ENCODE measurements at regions not wholly inside any gene's neighbourhood (a gene's known extent, or its start where the extent isn't known, plus 50 kb on each side); places are given as distances from the start of the nearest gene placed in this dataset.
"Not testable (repeated sequence)": the region's sequence is repeated elsewhere in the genome, so short reads cannot be mapped to it uniquely, and the experiment has no call there.

DNA sequence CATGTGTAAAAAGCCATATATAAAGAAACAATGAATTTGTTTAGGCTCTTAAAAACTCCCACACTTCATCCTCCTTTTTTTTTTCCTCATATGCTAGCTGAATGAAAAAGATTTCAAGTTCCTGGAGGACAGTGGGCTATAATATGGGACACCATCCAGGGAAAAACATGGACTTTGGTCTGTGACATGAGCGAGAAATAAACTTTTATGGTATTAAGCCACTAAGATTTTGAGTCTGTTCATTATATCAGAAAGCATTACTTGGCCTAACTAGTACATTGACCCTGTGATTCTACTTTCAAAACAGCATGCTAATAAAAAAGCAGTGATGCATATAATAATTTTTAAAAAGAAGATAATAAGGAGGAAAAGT is 392.3 kb upstream of the CAMK1G start:
- no peak for DNase-seq (ENCODE audit: low read depth)
- TF ChIP-seq, protein P1, sequence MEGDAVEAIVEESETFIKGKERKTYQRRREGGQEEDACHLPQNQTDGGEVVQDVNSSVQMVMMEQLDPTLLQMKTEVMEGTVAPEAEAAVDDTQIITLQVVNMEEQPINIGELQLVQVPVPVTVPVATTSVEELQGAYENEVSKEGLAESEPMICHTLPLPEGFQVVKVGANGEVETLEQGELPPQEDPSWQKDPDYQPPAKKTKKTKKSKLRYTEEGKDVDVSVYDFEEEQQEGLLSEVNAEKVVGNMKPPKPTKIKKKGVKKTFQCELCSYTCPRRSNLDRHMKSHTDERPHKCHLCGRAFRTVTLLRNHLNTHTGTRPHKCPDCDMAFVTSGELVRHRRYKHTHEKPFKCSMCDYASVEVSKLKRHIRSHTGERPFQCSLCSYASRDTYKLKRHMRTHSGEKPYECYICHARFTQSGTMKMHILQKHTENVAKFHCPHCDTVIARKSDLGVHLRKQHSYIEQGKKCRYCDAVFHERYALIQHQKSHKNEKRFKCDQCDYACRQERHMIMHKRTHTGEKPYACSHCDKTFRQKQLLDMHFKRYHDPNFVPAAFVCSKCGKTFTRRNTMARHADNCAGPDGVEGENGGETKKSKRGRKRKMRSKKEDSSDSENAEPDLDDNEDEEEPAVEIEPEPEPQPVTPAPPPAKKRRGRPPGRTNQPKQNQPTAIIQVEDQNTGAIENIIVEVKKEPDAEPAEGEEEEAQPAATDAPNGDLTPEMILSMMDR (conservative IDR thresholded peaks at IDR 0.05; ENCODE audit: low read depth, low read length): no peak
- H3K4me3 ChIP-seq (ENCODE audit: low read depth, low read length): no peak overlapping the region

DNA sequence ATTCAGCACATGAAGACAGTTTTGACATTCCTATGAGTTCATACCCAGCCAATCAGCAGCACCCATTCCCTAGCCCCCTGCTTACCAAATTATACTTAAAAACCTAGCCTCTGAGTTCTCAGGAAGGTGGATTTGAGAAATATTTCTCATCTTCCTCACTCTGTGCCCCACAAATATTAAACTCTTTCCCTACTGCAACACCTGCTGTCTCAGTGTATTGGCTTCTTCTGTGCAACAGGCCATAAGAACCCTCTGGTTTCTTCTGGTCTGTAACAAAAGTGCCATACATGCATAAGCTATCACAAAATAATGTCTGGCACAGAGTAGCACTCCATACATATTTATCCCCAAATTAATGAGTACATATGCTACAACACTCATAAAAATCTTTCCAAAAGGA is 387.4 kb upstream of the CAMK1G start:
- H3K4me3 ChIP-seq (ENCODE audit: low read depth, low read length): no peak overlapping the region
- DNase-seq (ENCODE audit: low read depth): no peak
- TF ChIP-seq, protein P1 (conservative IDR thresholded peaks at IDR 0.05; ENCODE audit: low read depth, low read length): no peak

DNA sequence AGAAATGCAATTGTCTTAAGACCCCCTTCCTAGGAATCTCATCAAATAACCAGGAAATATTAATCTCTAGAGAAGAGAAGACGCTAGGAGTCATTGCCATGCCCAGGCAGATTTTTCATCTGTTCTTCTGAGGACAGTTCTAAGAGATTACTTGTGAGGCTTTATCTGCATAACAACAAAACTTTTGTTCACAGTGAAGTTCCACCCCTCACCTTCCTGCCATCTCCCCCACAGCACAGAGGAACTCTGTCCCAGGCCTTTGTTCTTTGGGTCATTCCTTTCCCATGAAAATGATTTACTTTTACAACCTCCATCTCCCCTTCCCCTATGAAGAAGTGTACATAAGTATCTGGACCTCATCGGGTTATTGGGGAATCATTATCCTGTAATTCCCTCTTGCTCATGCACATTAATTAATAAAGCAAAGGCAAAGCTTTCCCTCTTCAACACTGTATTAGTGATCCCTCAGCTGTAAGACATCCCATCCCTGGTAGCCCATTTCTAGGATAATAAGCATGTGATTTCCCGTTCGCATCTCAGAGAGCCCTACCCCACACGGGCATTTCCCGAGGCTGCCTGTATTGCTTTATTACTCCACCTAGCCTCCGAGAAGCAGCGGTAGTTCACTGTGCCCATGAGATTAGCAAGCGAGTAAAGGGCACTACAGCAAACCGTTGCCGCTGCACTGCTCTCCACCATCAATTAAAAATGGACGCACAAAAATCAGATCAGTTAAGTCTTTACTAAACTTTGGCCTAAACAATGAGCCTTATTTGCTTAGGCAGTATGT is 384.4 kb upstream of the CAMK1G start:
- TF ChIP-seq, protein P1 (conservative IDR thresholded peaks at IDR 0.05; ENCODE audit: low read depth, low read length): no peak
- no peak for DNase-seq (ENCODE audit: low read depth)

DNA sequence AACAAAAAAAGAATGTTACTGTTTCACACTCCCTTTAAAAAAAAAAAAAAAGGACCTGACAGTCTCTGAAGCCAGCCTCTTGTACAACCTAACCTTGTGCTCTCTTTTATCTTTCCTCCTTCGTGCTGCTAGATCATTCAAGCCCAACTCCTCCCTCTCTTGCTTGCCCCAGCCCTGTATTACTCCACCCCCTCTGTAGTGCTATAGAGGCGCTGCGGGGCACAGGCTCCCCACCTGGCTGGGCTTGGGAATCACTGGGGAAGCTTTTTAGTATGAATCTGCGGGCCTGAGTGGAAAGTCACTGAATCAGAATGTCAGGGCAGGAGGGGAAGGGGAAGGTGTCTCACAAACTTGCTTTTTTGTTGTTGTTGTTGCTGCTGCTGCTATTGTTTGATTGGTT is 383.7 kb upstream of the CAMK1G start:
- DNase-seq (ENCODE audit: low read depth): no peak
- TF ChIP-seq, protein P1 (conservative IDR thresholded peaks at IDR 0.05; ENCODE audit: low read depth, low read length): peak; percentile 4
- H3K4me3 ChIP-seq (ENCODE audit: low read depth, low read length): no peak overlapping the region

More for the DNA sequence above, 384.4 kb upstream of the CAMK1G start:
- no peak overlapping the region for H3K4me3 ChIP-seq (ENCODE audit: low read depth, low read length)

DNA sequence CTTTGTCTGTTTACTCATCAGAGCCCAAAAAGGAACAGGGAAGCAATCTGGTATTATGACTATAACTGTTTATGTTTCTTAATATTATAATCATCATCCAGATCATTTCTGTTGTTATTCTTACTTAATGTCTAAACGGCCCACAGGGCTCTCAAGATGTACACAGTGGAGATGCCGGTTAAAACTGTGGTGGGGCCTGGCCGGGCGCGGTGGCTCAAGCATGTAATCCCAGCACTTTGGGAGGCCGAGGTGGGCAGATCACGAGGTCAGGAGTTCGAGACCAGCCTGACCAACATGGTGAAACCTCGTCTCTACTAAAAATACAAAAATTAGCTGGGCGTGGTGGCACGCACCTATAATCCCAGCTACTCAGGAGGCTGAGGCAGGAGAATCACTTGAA is 381.2 kb upstream of the CAMK1G start:
- not testable (repeated sequence) for DNase-seq (ENCODE audit: low read depth)

DNA sequence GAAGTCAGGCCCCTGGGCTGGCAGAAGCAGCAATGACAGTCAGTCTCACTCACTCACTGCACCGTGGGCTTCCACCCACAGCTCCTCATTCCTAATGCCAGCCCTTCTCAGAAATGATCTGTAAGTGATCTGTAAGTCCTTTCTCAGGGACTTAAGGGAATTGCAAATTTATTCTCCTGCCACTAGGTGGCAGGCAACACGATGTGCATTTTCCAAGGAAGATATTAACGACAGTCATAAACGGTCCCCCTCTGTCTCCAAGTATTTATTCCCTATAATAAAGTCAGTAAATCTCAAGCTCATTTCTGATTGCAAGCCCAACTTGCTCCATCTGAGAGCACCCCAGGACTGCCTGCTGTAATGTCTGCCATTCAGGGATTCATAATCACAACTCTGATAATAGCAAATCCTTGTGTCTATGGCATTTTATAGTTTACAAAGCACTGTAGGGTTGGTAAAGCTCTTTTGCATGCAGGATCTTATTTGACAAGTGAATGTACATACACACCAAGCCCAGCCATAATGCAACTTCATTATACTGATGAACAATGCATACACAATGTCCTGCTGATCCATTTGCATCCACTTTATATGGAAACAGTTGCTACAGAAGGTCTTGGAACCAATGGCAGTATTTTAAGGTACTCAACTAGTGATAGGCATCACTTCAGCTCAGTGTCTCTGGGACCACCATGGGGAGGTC is 380.5 kb upstream of the CAMK1G start:
- H3K4me3 ChIP-seq (ENCODE audit: low read depth, low read length): no peak overlapping the region
- no peak for DNase-seq (ENCODE audit: low read depth)
- TF ChIP-seq, protein P1 (conservative IDR thresholded peaks at IDR 0.05; ENCODE audit: low read depth, low read length): peak; percentile 82

More for the DNA sequence above, 381.2 kb upstream of the CAMK1G start:
- not testable (repeated sequence) for H3K4me3 ChIP-seq (ENCODE audit: low read depth, low read length)

DNA sequence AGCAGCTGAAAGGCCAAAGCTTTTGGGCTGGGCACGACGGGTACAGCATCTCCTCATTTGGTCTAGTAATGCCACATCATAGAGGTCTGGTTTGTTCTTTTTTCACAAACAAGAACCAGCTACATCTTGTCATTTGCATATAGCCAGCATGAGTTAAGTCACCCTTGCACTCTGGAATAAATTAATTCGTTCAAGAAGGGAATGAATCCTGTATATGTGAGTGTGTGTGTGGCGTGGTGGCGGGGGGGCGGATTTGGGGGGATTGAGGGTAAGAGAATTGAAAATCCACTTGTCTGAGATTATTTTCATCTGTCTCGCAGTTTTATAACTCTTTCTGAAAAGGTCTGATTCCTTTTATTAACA is 380.0 kb upstream of the CAMK1G start:
- TF ChIP-seq, protein P1 (conservative IDR thresholded peaks at IDR 0.05; ENCODE audit: low read depth, low read length): no peak
- no peak overlapping the region for H3K4me3 ChIP-seq (ENCODE audit: low read depth, low read length)
- DNase-seq (ENCODE audit: low read depth): no peak
